ENCODE measurements at regions not wholly inside any gene's neighbourhood (a gene's known extent, or its start where the extent isn't known, plus 50 kb on each side); places are given as distances from the start of the nearest gene placed in this dataset.

GRCh38 chr5:21398511-21398910 lies 1410.5 kb upstream of the CDH18 start:
- intact Hi-C loops (cut with micrococcal nuclease; ENCODE audit: unreplicated experiment), result no loop called here
- Histone ChIP-seq H3K27ac (ENCODE audit: extremely low read length, insufficient read depth, low read length) (no peak overlapping the region), H3K9ac (ENCODE audit: insufficient read depth, low read depth, low read length) (no peak overlapping the region), H3K27me3 (ENCODE audit: control insufficient read depth in 1 of 2, insufficient read depth in 2 of 2, low read length in 2 of 2) (no peaks in the 10 kb centered on the region), H3K9me3 (ENCODE audit: low read length) (no peaks in the 10 kb centered on the region), H3K4me3 (replicated peaks in 1 of 3; ENCODE audit: insufficient read depth in 1 of 3, low read depth in 2 of 3, low read length in 3 of 3) (no peak overlapping the region), H3K4me1 (ENCODE audit: insufficient read depth, low read length) (no peaks in the 10 kb centered on the region), H3K79me2 (ENCODE audit: insufficient read depth, low read length) (no peaks in the 10 kb centered on the region), H2AFZ (ENCODE audit: low read length) (no peak overlapping the region), H3K4me2 (ENCODE audit: low read depth, low read length) (no peak overlapping the region), H4K20me1 (ENCODE audit: insufficient read depth, low read length) (no peaks in the 10 kb centered on the region), H3K36me3 (replicated peaks in 1 of 2; ENCODE audit: control insufficient read depth in 1 of 2, insufficient read depth in 2 of 2, low read length in 2 of 2) (no peaks in the 10 kb centered on the region)
- 23% methylated on average over 3 of the region's 3 CpGs for WGBS (ENCODE audit: low lambda C conversion rate)
- no peak for FAIRE-seq
- BruUV-seq (replicated peaks), result no TSS peak
- no peak for TF ChIP-seq JDP2 (CRISPR knock-in tag; IDR thresholded peaks at IDR 0.05; ENCODE audit: borderline replicate concordance)
- TF ChIP-seq DZIP1 (CRISPR knock-in tag; IDR thresholded peaks at IDR 0.05), result no peak
- TF ChIP-seq MED1 (CRISPR knock-in tag; IDR thresholded peaks at IDR 0.05), result no peak
- no peak for TF ChIP-seq CREM (IDR thresholded peaks at IDR 0.05)
- TF ChIP-seq CREM (CRISPR knock-in tag; IDR thresholded peaks at IDR 0.05), result no peak
- no peak for TF ChIP-seq TP53 (CRISPR knock-in tag; conservative IDR thresholded peaks at IDR 0.05)
- no peak for TF ChIP-seq TAF15 (IDR thresholded peaks at IDR 0.05; ENCODE audit: low read depth, low read length, poor library complexity, severe bottlenecking)
- no peak for TF ChIP-seq NR1H2 (CRISPR knock-in tag; IDR thresholded peaks at IDR 0.05; ENCODE audit: borderline replicate concordance, low read depth)
- no peak for TF ChIP-seq ZNF484 (CRISPR knock-in tag; IDR thresholded peaks at IDR 0.05; ENCODE audit: borderline replicate concordance, low read depth)
- no peak for TF ChIP-seq ZNF572 (CRISPR knock-in tag; IDR thresholded peaks at IDR 0.05)
- TF ChIP-seq SNRNP70 (IDR thresholded peaks at IDR 0.05; ENCODE audit: low read depth, low read length), result no peak
- no peak for TF ChIP-seq PHF5A (CRISPR knock-in tag; IDR thresholded peaks at IDR 0.05; ENCODE audit: low read depth, unreplicated experiment)
- TF ChIP-seq MZF1 (CRISPR knock-in tag; IDR thresholded peaks at IDR 0.05; ENCODE audit: borderline replicate concordance), result no peak
- no peak for TF ChIP-seq PTBP1 (IDR thresholded peaks at IDR 0.05; ENCODE audit: low read depth, low read length, poor library complexity, severe bottlenecking)
- ChIA-PET POLR2A (no interaction called here), CTCF (ENCODE audit: low intra/inter-chr PET ratio, low total read pairs) (no interaction called here)
- DNase-seq (ENCODE audit: low spot score), result no peak
- no peak for ATAC-seq
- in situ Hi-C loops (cut with HindIII; ENCODE audit: extremely low pct_ligation_motif_present, low pct_unique_long_range_greater_than_20kb), result no loop called here
